HEK293 (cell line): ENCODE measurements at regions not wholly inside any gene's neighbourhood (a gene's known extent, or its start where the extent isn't known, plus 50 kb on each side); places are given as distances from the start of the nearest gene placed in this dataset.

ENCODE experiments used
- CTCF ChIA-PET: fragments of 350-600 bp; formaldehyde crosslinking; extraction: SDS; loops from one replicate; lab custom pipeline; 2021; ENCODE audit warnings: antibody characterized with exemption; lab: Yijun Ruan, JAX
- POLR2A ChIA-PET: fragments of 300-600 bp; formaldehyde crosslinking; extraction: SDS; loops from one replicate; lab custom pipeline; 2020; ENCODE audit warnings: antibody characterized with exemption, inconsistent platforms; lab: Yijun Ruan, JAX
- H3K27ac ChIP-seq: fragments of 200-500 bp; sonication (Bioruptor generic); 2 replicates; pipeline ENCODE4 v1.5.1; 2014; ENCODE audit warnings: low read depth, low read length, control low read depth, inconsistent platforms; ENCODE audit errors: extremely low read depth
- H3K36me3 ChIP-seq, 2 experiments: fragments of 200-500 bp in 1 of 2; sonication (Bioruptor generic) in 1 of 2; 1 replicate in 1 of 2; 2 replicates in 1 of 2; pipeline ENCODE4 v1.5.1; 2014 to 2017; ENCODE audit warnings: inconsistent platforms in 2 of 2, low read length in 2 of 2; ENCODE audit not compliant: control insufficient read depth in 2 of 2, insufficient read depth in 1 of 2
- H3K4me1 ChIP-seq: fragments of 200-500 bp; sonication (Bioruptor generic); 2 replicates; pipeline ENCODE4 v1.5.1; 2014; ENCODE audit warnings: mild to moderate bottlenecking, low read length, inconsistent platforms; ENCODE audit not compliant: control insufficient read depth, insufficient read depth
- H3K4me3 ChIP-seq: 2 replicates; pipeline ENCODE4 v1.5.1; 2011; ENCODE audit warnings: low read depth, mild to moderate bottlenecking, control low read depth, low read length, moderate library complexity
- H3K9me3 ChIP-seq: fragments of 200-500 bp; sonication (Bioruptor generic); 2 replicates; pipeline ENCODE4 v1.5.1; 2014; ENCODE audit warnings: low read depth, low read length, inconsistent platforms; ENCODE audit not compliant: control insufficient read depth, insufficient read depth
- BCL11A ChIP-seq: fragments of 450-650 bp; formaldehyde crosslinking; IDR thresholded peaks from 2 replicates; pipeline ENCODE4 v1.5.1; 2016; ENCODE audit warnings: low read depth, missing biosample characterization, missing genetic modification characterization
- ELK4 ChIP-seq: IDR thresholded peaks from 2 replicates; pipeline ENCODE4 v1.6.1; 2011; ENCODE audit warnings: mild to moderate bottlenecking, low read depth, low read length, borderline replicate concordance
- FEZF1 ChIP-seq: fragments of 450-650 bp; formaldehyde crosslinking; IDR thresholded peaks from 2 replicates; pipeline ENCODE4 v1.5.1; 2016; ENCODE audit warnings: missing biosample characterization, missing genetic modification characterization
- MZF1 ChIP-seq: fragments of 450-650 bp; formaldehyde crosslinking; IDR thresholded peaks from 2 replicates; pipeline ENCODE4 v1.5.1; 2017; ENCODE audit warnings: missing biosample characterization, missing genetic modification characterization, borderline replicate concordance
- OVOL3 ChIP-seq: fragments of 450-650 bp; formaldehyde crosslinking; IDR thresholded peaks from 2 replicates; pipeline ENCODE4 v1.5.1; 2016; ENCODE audit warnings: missing biosample characterization, missing genetic modification characterization
- PRDM6 ChIP-seq: fragments of 450-650 bp; formaldehyde crosslinking; IDR thresholded peaks from 2 replicates; pipeline ENCODE4 v1.5.1; 2017; ENCODE audit warnings: missing biosample characterization, missing genetic modification characterization
- TCF7L2 ChIP-seq: IDR thresholded peaks from 2 replicates; pipeline ENCODE4 v1.6.1; 2011; ENCODE audit warnings: low read depth, mild to moderate bottlenecking, inconsistent platforms, low read length, moderate library complexity, borderline replicate concordance
- ZBTB11 ChIP-seq: fragments of 450-650 bp; formaldehyde crosslinking; conservative IDR thresholded peaks from 2 replicates; pipeline ENCODE4 v1.5.1; 2016; ENCODE audit warnings: low read depth, missing biosample characterization, missing genetic modification characterization
- ZIC2 ChIP-seq: fragments of 450-650 bp; formaldehyde crosslinking; IDR thresholded peaks from 2 replicates; pipeline ENCODE4 v1.5.1; 2016; ENCODE audit warnings: missing biosample characterization, missing genetic modification characterization
- ZNF146 ChIP-seq: fragments of 450-650 bp; formaldehyde crosslinking; IDR thresholded peaks from 2 replicates; pipeline ENCODE4 v1.5.1; 2016; ENCODE audit warnings: missing biosample characterization, missing genetic modification characterization
- ZNF169 ChIP-seq: fragments of 450-650 bp; formaldehyde crosslinking; IDR thresholded peaks from 2 replicates; pipeline ENCODE4 v1.5.1; 2016; ENCODE audit warnings: missing biosample characterization, missing genetic modification characterization
- ZNF324 ChIP-seq: fragments of 450-650 bp; formaldehyde crosslinking; IDR thresholded peaks from 2 replicates; pipeline ENCODE4 v1.5.1; 2016; ENCODE audit warnings: missing biosample characterization, missing genetic modification characterization
- ZNF449 ChIP-seq: fragments of 450-650 bp; formaldehyde crosslinking; IDR thresholded peaks from 2 replicates; pipeline ENCODE4 v1.5.1; 2017; ENCODE audit warnings: missing biosample characterization, mild to moderate bottlenecking, missing genetic modification characterization, moderate library complexity
- ZNF513 ChIP-seq: fragments of 450-650 bp; IDR thresholded peaks from 2 replicates; pipeline ENCODE4 v1.5.1; 2018; ENCODE audit warnings: missing biosample characterization, missing genetic modification characterization
- ZNF580 ChIP-seq: fragments of 450-650 bp; formaldehyde crosslinking; IDR thresholded peaks from 2 replicates; pipeline ENCODE4 v1.5.1; 2016; ENCODE audit warnings: missing biosample characterization, missing genetic modification characterization
- ZNF658 ChIP-seq: fragments of 450-650 bp; formaldehyde crosslinking; IDR thresholded peaks from 2 replicates; pipeline ENCODE4; 2016; ENCODE audit warnings: missing biosample characterization, missing genetic modification characterization

- Histone ChIP-seq H3K9me3 (no peaks in the 10 kb centered on the region), H3K27ac (no peak overlapping the region), H3K4me3 (no peak overlapping the region), H3K4me1 (peaks cover 6% of the 10 kb centered on the region), H3K36me3 (no peaks in the 10 kb centered on the region)
- POLR2A ChIA-PET: no interaction called here
- CTCF ChIA-PET: no interaction called here
- TF ChIP-seq ZBTB11 (tag by site-specific recombination) (no peak), OVOL3 (tag by site-specific recombination) (no peak)
Observed at GRCh38 chr11:92711926-92712325, 257.5 kb upstream of the MTNR1B start.

GRCh38 chr11:92714111-92714510, 255.3 kb upstream of the MTNR1B start:
- no peaks in the 10 kb centered on the region for H3K36me3 ChIP-seq
- no peaks in the 10 kb centered on the region for H3K9me3 ChIP-seq
- no peak overlapping the region for H3K4me3 ChIP-seq
- TF ChIP-seq PRDM6 (tag by site-specific recombination) (peak; percentile 81), ZNF580 (no peak), ZNF513 (tag by site-specific recombination) (no peak), ZNF169 (tag by site-specific recombination) (no peak), ZNF324 (tag by site-specific recombination) (no peak), ZIC2 (tag by site-specific recombination) (no peak), ZNF146 (tag by site-specific recombination) (no peak), ZNF449 (tag by site-specific recombination) (no peak), MZF1 (tag by site-specific recombination) (no peak), TCF7L2 (no peak), BCL11A (no peak), ELK4 (no peak), ZNF658 (tag by site-specific recombination) (no peak), FEZF1 (tag by site-specific recombination) (peak; percentile 44; the same call in 1 of the 2 replicates)
- CTCF ChIA-PET: no interaction called here
- POLR2A ChIA-PET: no interaction called here
- no peak overlapping the region for H3K27ac ChIP-seq
- no peaks in the 10 kb centered on the region for H3K4me1 ChIP-seq
